DOHH2 (cell line): ENCODE measurements at regions not wholly inside any gene's neighbourhood (a gene's known extent, or its start where the extent isn't known, plus 50 kb on each side); places are given as distances from the start of the nearest gene placed in this dataset.

Experiments used
- CTCF ChIP-seq: fragments of 200-600 bp; sonication (generic); IDR thresholded peaks from one replicate; pipeline ENCODE4 v1.5.1; 2014; ENCODE audit warnings: antibody characterized with exemption, mild to moderate bottlenecking, low read depth, low read length; ENCODE audit not compliant: poor library complexity, severe bottlenecking
- EZH2phosphoT487 ChIP-seq: fragments of 200-600 bp; sonication (generic); IDR thresholded peaks from 2 replicates; pipeline ENCODE4 v1.6.1; 2017; ENCODE audit warnings: borderline replicate concordance, mild to moderate bottlenecking, antibody characterized with exemption, low read length, moderate library complexity, mixed read lengths

DNA sequence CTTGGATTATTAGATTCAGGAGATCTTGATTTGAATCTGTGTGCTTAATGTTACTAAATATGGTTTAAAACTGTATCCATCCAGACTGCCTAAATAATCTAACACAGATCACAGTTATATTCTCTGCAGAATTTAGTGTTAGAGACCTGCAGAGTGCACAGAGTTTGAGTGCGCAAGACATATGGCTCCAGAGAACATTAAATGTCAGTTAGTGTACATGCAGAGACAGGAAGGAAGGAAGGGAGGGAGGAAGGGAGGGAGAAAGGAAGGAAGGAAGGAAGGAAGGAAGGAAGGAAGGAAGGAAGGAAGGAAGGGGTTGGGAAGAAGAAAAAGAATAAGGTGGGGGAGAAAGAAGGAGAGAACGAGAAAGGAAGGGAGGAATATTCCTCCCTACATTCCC, 210.0 kb upstream of the COX7C start:
- TF ChIP-seq CTCF (no peak), EZH2phosphoT487 (no peak)
